ENCODE measurements at regions not wholly inside any gene's neighbourhood (a gene's known extent, or its start where the extent isn't known, plus 50 kb on each side); places are given as distances from the start of the nearest gene placed in this dataset.

- Histone ChIP-seq H2BK5ac (ENCODE audit: low read depth, low read length, poor library complexity, severe bottlenecking) (no peak overlapping the region), H2BK12ac (ENCODE audit: low read length in 2 of 2) (no peak overlapping the region), H3K79me1 (replicated peaks; ENCODE audit: low read length, poor library complexity, severe bottlenecking) (no peaks in the 10 kb centered on the region), H3K14ac (ENCODE audit: low read length in 2 of 2) (no peak overlapping the region), H3K4me3 (ENCODE audit: insufficient read depth in 1 of 2, low read depth in 1 of 2, low read length in 2 of 2) (no peak overlapping the region), H2AK5ac (ENCODE audit: low read length, severe bottlenecking) (no peak overlapping the region), H4K8ac (ENCODE audit: low read length) (no peak overlapping the region), H2BK120ac (ENCODE audit: low read depth, low read length) (no peak overlapping the region), H3K18ac (ENCODE audit: low read depth in 1 of 2, low read length in 2 of 2) (no peak overlapping the region), H4K91ac (ENCODE audit: low read length) (no peak overlapping the region), H3K4me2 (ENCODE audit: low read length, poor library complexity, severe bottlenecking) (no peak overlapping the region), H2AFZ (ENCODE audit: low read depth, low read length) (no peak overlapping the region), H3K4ac (ENCODE audit: low read depth in 1 of 2, low read length in 2 of 2) (no peak overlapping the region), H3K23ac (ENCODE audit: low read length in 2 of 2) (no peak overlapping the region), H2BK15ac (ENCODE audit: low read depth, poor library complexity, severe bottlenecking) (no peak overlapping the region), H3K9me3 (ENCODE audit: control insufficient read depth, low read length) (no peaks in the 10 kb centered on the region), H3K27ac (ENCODE audit: low read length, poor library complexity, severe bottlenecking) (no peak overlapping the region), H3K27me3 (ENCODE audit: control insufficient read depth in 1 of 2, insufficient read depth in 1 of 2, low read length in 2 of 2) (no peaks in the 10 kb centered on the region), H3K9ac (ENCODE audit: low read length) (peak overlapping the region; percentile 52), H3K36me3 (ENCODE audit: control insufficient read depth in 1 of 2, insufficient read depth in 2 of 2, low read depth in 1 of 2, low read length in 2 of 2) (no peaks in the 10 kb centered on the region), H3K4me1 (ENCODE audit: control insufficient read depth, insufficient read depth, low read depth, low read length) (no peaks in the 10 kb centered on the region)
- 100% methylated on average over 1 of the region's 5 CpGs for WGBS
- peak; percentile 69 for DNase-seq
Observed at GRCh38 chr18:70454704-70455322, 166.0 kb downstream of the SOCS6 start.

- H2BK15ac ChIP-seq (ENCODE audit: low read depth, poor library complexity, severe bottlenecking), result no peak overlapping the region
- H2BK5ac ChIP-seq (ENCODE audit: low read depth, low read length, poor library complexity, severe bottlenecking), result no peak overlapping the region
- H3K9ac ChIP-seq (ENCODE audit: low read length), result no peak overlapping the region
- H3K4me3 ChIP-seq (ENCODE audit: insufficient read depth in 1 of 2, low read depth in 1 of 2, low read length in 2 of 2), result no peak overlapping the region
- H3K4me1 ChIP-seq (ENCODE audit: control insufficient read depth, insufficient read depth, low read depth, low read length), result no peaks in the 10 kb centered on the region
- H3K14ac ChIP-seq (ENCODE audit: low read length in 2 of 2), result no peak overlapping the region
- H3K27ac ChIP-seq (ENCODE audit: low read length, poor library complexity, severe bottlenecking), result no peak overlapping the region
- H2BK120ac ChIP-seq (ENCODE audit: low read depth, low read length), result no peak overlapping the region
- no peak overlapping the region for H3K4ac ChIP-seq (ENCODE audit: low read depth in 1 of 2, low read length in 2 of 2)
- no peaks in the 10 kb centered on the region for H3K79me1 ChIP-seq (replicated peaks; ENCODE audit: low read length, poor library complexity, severe bottlenecking)
- H2BK12ac ChIP-seq (ENCODE audit: low read length in 2 of 2), result no peak overlapping the region
- no peak overlapping the region for H4K8ac ChIP-seq (ENCODE audit: low read length)
- 78% methylated on average over 12 of the region's 12 CpGs for WGBS
- H3K9me3 ChIP-seq (ENCODE audit: control insufficient read depth, low read length), result no peaks in the 10 kb centered on the region
- H3K18ac ChIP-seq (ENCODE audit: low read depth in 1 of 2, low read length in 2 of 2), result no peak overlapping the region
- H3K27me3 ChIP-seq (ENCODE audit: control insufficient read depth in 1 of 2, insufficient read depth in 1 of 2, low read length in 2 of 2), result no peaks in the 10 kb centered on the region
- H3K4me2 ChIP-seq (ENCODE audit: low read length, poor library complexity, severe bottlenecking), result no peak overlapping the region
- H4K91ac ChIP-seq (ENCODE audit: low read length), result no peak overlapping the region
- no peak overlapping the region for H3K23ac ChIP-seq (ENCODE audit: low read length in 2 of 2)
- DNase-seq, result peak; percentile 26
- H2AFZ ChIP-seq (ENCODE audit: low read depth, low read length), result no peak overlapping the region
- no peaks in the 10 kb centered on the region for H3K36me3 ChIP-seq (ENCODE audit: control insufficient read depth in 1 of 2, insufficient read depth in 2 of 2, low read depth in 1 of 2, low read length in 2 of 2)
- H2AK5ac ChIP-seq (ENCODE audit: low read length, severe bottlenecking), result no peak overlapping the region
Observed at GRCh38 chr18:70453058-70453775, 164.4 kb downstream of the SOCS6 start.

- Histone ChIP-seq H2AK5ac (ENCODE audit: low read length, severe bottlenecking) (no peak overlapping the region), H3K27me3 (ENCODE audit: control insufficient read depth in 1 of 2, insufficient read depth in 1 of 2, low read length in 2 of 2) (no peaks in the 10 kb centered on the region), H3K27ac (ENCODE audit: low read length, poor library complexity, severe bottlenecking) (no peak overlapping the region), H2BK12ac (ENCODE audit: low read length in 2 of 2) (no peak overlapping the region), H3K18ac (ENCODE audit: low read depth in 1 of 2, low read length in 2 of 2) (no peak overlapping the region), H3K4ac (ENCODE audit: low read depth in 1 of 2, low read length in 2 of 2) (no peak overlapping the region), H3K4me2 (ENCODE audit: low read length, poor library complexity, severe bottlenecking) (no peak overlapping the region), H3K4me3 (ENCODE audit: insufficient read depth in 1 of 2, low read depth in 1 of 2, low read length in 2 of 2) (no peak overlapping the region), H2BK15ac (ENCODE audit: low read depth, poor library complexity, severe bottlenecking) (no peak overlapping the region), H3K4me1 (ENCODE audit: control insufficient read depth, insufficient read depth, low read depth, low read length) (no peaks in the 10 kb centered on the region), H2BK120ac (ENCODE audit: low read depth, low read length) (no peak overlapping the region), H2AFZ (ENCODE audit: low read depth, low read length) (no peak overlapping the region), H3K9ac (ENCODE audit: low read length) (no peak overlapping the region), H4K91ac (ENCODE audit: low read length) (no peak overlapping the region), H3K9me3 (ENCODE audit: control insufficient read depth, low read length) (no peaks in the 10 kb centered on the region), H3K14ac (ENCODE audit: low read length in 2 of 2) (no peak overlapping the region), H3K36me3 (ENCODE audit: control insufficient read depth in 1 of 2, insufficient read depth in 2 of 2, low read depth in 1 of 2, low read length in 2 of 2) (no peaks in the 10 kb centered on the region), H2BK5ac (ENCODE audit: low read depth, low read length, poor library complexity, severe bottlenecking) (no peak overlapping the region), H4K8ac (ENCODE audit: low read length) (no peak overlapping the region), H3K79me1 (replicated peaks; ENCODE audit: low read length, poor library complexity, severe bottlenecking) (no peaks in the 10 kb centered on the region), H3K23ac (ENCODE audit: low read length in 2 of 2) (no peak overlapping the region)
- DNase-seq, result no peak
- 88% methylated on average over 14 of the region's 14 CpGs for WGBS
Observed at GRCh38 chr18:70452501-70452900, 163.7 kb downstream of the SOCS6 start.

- WGBS, result no CpG with 5 or more reads among the region's 2 CpGs
- DNase-seq, result peak; percentile 41
- Histone ChIP-seq H3K23ac (ENCODE audit: low read length in 2 of 2) (no peak overlapping the region), H3K9ac (ENCODE audit: low read length) (no peak overlapping the region), H4K91ac (ENCODE audit: low read length) (no peak overlapping the region), H2BK15ac (ENCODE audit: low read depth, poor library complexity, severe bottlenecking) (no peak overlapping the region), H2AFZ (ENCODE audit: low read depth, low read length) (no peak overlapping the region), H3K36me3 (ENCODE audit: control insufficient read depth in 1 of 2, insufficient read depth in 2 of 2, low read depth in 1 of 2, low read length in 2 of 2) (no peaks in the 10 kb centered on the region), H2BK120ac (ENCODE audit: low read depth, low read length) (no peak overlapping the region), H2BK12ac (ENCODE audit: low read length in 2 of 2) (no peak overlapping the region), H4K8ac (ENCODE audit: low read length) (no peak overlapping the region), H3K79me1 (replicated peaks; ENCODE audit: low read length, poor library complexity, severe bottlenecking) (no peaks in the 10 kb centered on the region), H3K18ac (ENCODE audit: low read depth in 1 of 2, low read length in 2 of 2) (no peak overlapping the region), H3K27me3 (ENCODE audit: control insufficient read depth in 1 of 2, insufficient read depth in 1 of 2, low read length in 2 of 2) (no peaks in the 10 kb centered on the region), H3K4me3 (ENCODE audit: insufficient read depth in 1 of 2, low read depth in 1 of 2, low read length in 2 of 2) (no peak overlapping the region), H3K4me1 (ENCODE audit: control insufficient read depth, insufficient read depth, low read depth, low read length) (no peaks in the 10 kb centered on the region), H3K9me3 (ENCODE audit: control insufficient read depth, low read length) (no peaks in the 10 kb centered on the region), H2AK5ac (ENCODE audit: low read length, severe bottlenecking) (no peak overlapping the region), H3K14ac (ENCODE audit: low read length in 2 of 2) (no peak overlapping the region), H3K4ac (ENCODE audit: low read depth in 1 of 2, low read length in 2 of 2) (no peak overlapping the region), H3K4me2 (ENCODE audit: low read length, poor library complexity, severe bottlenecking) (no peak overlapping the region), H3K27ac (ENCODE audit: low read length, poor library complexity, severe bottlenecking) (no peak overlapping the region), H2BK5ac (ENCODE audit: low read depth, low read length, poor library complexity, severe bottlenecking) (no peak overlapping the region)
Observed at GRCh38 chr18:70450426-70451253, 161.8 kb downstream of the SOCS6 start.

Data from mesenchymal stem cell (in vitro differentiated cells and primary cell).